ENCODE measurements at regions not wholly inside any gene's neighbourhood (a gene's known extent, or its start where the extent isn't known, plus 50 kb on each side); places are given as distances from the start of the nearest gene placed in this dataset.

DNA sequence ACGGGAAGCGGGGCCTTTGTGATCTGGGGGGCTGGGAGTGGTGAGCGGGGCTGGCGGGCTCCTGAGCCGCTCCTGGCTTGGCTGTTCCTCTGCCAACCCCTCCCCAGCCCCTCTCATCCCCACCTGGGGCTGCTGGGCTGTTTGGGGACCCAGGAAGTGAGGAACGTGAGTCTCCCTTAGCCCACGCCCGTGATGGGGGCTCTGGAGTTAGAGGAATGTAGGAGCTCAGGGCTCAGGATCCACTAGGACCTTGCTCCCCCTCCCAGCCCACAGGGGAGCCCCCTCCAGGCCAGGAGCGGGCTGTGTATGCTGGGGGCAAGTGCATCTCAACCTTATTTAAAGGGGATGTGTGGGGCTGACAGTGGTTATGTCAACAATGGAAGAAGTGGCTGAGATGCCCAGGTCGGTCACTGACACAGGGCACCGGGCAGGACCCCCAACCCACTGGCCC lies 134.1 kb downstream of the URI1 start:
- 76 to 77% methylated on average over 11 of the region's 11 CpGs for WGBS, 2 donors

DNA sequence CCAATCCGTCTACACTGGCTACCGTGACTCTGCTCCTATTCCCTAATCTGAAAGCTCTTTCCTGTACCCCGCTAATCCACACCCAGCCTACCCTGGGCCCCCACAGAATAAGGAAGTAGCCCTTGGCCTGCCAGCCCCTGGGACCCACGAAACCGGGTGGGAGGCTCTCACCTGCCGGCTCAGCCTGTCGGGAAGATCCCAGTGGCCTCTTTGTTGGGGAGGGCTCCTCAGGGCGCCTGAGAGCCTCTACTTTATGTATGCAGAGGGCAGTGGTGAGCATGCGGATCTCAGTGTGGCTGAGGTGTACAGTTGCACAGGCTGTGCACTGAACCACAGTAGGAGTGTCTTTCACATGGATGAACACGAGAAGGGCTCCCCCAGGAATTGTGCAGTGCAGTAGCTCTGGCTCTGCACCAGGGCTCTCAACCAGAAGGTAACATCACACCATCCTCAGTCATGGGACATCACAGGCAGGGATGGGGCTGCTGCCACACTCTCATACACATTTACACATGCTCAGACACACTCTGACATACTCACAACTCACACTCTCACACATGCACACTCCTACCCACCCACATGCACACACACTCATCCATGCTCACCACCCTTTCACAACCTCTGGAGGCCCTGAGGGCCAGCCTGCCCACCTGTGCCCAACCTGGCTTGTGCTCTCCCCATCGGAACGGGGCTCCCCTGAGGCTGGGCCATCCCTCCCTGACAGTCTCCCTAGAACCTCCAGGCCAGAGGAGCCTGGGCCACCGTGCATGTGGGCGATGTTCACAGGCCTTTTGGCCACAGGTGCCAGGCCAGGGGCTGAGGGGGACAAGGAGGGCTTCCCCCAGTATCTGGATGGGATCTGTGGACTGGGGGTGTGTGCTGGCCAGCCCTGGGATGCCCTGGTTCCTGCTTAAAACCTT lies 135.0 kb downstream of the URI1 start:
- intact Hi-C loops (cut with DNase I; ENCODE audit: low total_unique reads), result no loop called here
- TF ChIP-seq, protein P1, sequence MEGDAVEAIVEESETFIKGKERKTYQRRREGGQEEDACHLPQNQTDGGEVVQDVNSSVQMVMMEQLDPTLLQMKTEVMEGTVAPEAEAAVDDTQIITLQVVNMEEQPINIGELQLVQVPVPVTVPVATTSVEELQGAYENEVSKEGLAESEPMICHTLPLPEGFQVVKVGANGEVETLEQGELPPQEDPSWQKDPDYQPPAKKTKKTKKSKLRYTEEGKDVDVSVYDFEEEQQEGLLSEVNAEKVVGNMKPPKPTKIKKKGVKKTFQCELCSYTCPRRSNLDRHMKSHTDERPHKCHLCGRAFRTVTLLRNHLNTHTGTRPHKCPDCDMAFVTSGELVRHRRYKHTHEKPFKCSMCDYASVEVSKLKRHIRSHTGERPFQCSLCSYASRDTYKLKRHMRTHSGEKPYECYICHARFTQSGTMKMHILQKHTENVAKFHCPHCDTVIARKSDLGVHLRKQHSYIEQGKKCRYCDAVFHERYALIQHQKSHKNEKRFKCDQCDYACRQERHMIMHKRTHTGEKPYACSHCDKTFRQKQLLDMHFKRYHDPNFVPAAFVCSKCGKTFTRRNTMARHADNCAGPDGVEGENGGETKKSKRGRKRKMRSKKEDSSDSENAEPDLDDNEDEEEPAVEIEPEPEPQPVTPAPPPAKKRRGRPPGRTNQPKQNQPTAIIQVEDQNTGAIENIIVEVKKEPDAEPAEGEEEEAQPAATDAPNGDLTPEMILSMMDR (IDR thresholded peaks at IDR 0.05), result no peak
- TF ChIP-seq POLR2A (IDR thresholded peaks at IDR 0.05), result no peak
- WGBS, 2 donors, result 79 to 90% methylated on average over 14 of the region's 14 CpGs
- no peak for DNase-seq (ENCODE audit: low spot score in 2 of 2)
- no peak overlapping the region for H3K4me3 ChIP-seq (ENCODE audit: low read depth, poor library complexity, severe bottlenecking)

More for the DNA sequence above, 134.1 kb downstream of the URI1 start:
- TF ChIP-seq, protein P1 (IDR thresholded peaks at IDR 0.05), result no peak
- TF ChIP-seq POLR2A (IDR thresholded peaks at IDR 0.05), result no peak
- H3K4me3 ChIP-seq (ENCODE audit: low read depth, poor library complexity, severe bottlenecking), result no peak overlapping the region
- no peak for DNase-seq (ENCODE audit: low spot score in 2 of 2)
- intact Hi-C loops (cut with DNase I; ENCODE audit: low total_unique reads), result no loop called here

DNA sequence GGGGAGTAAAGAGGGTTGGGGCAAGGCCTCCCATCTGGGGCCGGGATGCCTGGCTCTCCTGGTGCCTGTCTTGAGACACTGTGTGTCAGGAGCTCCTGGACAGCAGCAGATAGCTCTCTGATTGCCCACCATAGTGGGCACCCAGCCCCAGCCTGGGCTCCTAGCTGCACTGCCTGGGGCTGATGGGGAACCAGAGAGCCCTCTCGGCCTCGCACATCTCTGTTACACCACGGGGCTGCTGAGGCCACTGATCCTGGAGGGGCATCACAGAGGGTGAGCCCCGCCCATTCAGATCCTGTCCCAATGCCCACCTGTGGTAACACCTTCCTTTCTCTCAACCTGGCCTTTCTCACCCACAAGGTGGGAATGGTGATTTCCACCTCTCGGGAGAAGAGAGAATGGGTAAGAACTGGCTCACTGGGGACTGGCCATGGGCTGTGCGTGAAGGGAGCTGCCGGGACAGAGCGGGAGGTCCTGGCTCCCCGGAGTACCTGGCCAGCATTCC lies 135.9 kb downstream of the URI1 start:
- H3K4me3 ChIP-seq (ENCODE audit: low read depth, poor library complexity, severe bottlenecking), result no peak overlapping the region
- no peak for TF ChIP-seq POLR2A (IDR thresholded peaks at IDR 0.05)
- TF ChIP-seq, protein P1 (IDR thresholded peaks at IDR 0.05), result no peak
- intact Hi-C loops (cut with DNase I; ENCODE audit: low total_unique reads), result no loop called here
- DNase-seq (ENCODE audit: low spot score in 2 of 2), result no peak
- WGBS, 2 donors, result 91 to 93% methylated on average over 10 of the region's 10 CpGs

DNA sequence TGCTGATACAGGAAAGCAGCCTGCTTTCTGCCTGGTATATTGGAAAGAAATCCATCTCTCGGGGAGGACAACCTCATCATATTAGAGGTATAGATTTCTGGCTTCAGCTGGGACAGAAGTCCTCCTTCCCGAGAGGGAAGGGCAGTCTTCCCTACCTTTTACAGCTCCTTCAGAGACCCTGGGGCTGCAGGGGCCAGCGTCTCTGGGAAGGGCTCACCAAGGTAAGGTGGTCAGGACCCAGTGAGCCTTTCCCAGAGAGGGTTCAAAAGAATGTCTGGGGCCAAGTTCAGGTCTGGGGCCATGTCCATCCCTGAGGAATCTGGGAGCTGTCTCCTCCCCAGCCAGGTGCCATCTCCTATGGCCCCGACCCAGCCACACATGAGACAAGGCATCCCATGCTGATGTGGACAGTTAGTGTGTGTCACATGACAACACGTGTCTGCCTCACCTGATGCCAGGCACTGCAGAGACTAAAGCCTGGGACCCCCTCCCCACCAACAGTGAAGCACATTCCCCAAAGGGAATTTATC lies 136.4 kb downstream of the URI1 start:
- intact Hi-C loops (cut with DNase I; ENCODE audit: low total_unique reads), result no loop called here
- TF ChIP-seq, protein P1 (IDR thresholded peaks at IDR 0.05), result no peak
- TF ChIP-seq POLR2A (IDR thresholded peaks at IDR 0.05), result no peak
- WGBS, 2 donors, result 84 to 87% methylated on average over 5 of the region's 5 CpGs
- DNase-seq (ENCODE audit: low spot score in 2 of 2), result no peak
- H3K4me3 ChIP-seq (ENCODE audit: low read depth, poor library complexity, severe bottlenecking), result no peak overlapping the region

DNA sequence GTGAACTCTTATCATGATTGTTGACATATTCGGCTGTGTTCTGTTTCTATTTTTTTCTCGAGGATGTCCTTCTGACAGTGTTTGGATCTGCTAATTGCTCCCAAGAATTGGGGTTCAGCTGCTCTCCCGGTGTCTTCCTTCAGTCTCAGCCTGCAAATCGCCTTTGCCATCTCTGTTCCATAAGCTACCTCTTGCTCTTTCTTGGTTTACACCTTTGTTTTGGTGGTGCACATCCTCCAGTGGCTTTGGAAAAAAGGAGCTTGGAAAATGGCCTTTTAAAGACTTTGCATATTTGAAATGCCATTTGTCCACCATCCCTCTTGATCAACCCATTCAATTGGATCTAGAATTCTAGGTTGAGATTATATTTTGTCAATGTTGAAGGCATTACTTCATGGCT lies 137.2 kb downstream of the URI1 start:
- no peak for TF ChIP-seq POLR2A (IDR thresholded peaks at IDR 0.05)
- TF ChIP-seq, protein P1 (IDR thresholded peaks at IDR 0.05), result no peak

More for the DNA sequence above, 137.2 kb downstream of the URI1 start:
- WGBS, 2 donors, result 90 to 93% methylated on average over 4 of the region's 4 CpGs
- DNase-seq (ENCODE audit: low spot score in 2 of 2), result no peak
- intact Hi-C loops (cut with DNase I; ENCODE audit: low total_unique reads), result no loop called here
- H3K4me3 ChIP-seq (ENCODE audit: low read depth, poor library complexity, severe bottlenecking), result no peak overlapping the region

Data from lower leg skin (tissue), 4 donors.